ENCODE measurements at regions not wholly inside any gene's neighbourhood (a gene's known extent, or its start where the extent isn't known, plus 50 kb on each side); places are given as distances from the start of the nearest gene placed in this dataset.

GRCh38 chr2:121826036-121826435, 70.6 kb downstream of the TSN start:
- H3K9me3 ChIP-seq (ENCODE audit: control insufficient read depth, insufficient read depth, low read depth, low read length), result no peaks in the 10 kb centered on the region
- ChIA-PET CTCF (interaction anchor here (1.8 kb wide), 1 partner anchor 15 kb away, joined by 6 read pairs; no protein-coding TSS in a partner anchor), POLR2A (no interaction called here)

GRCh38 chr2:121828281-121828731, 72.9 kb downstream of the TSN start:
- Histone ChIP-seq H3K4me3 (ENCODE audit: low read depth, low read length) (no peak overlapping the region), H3K27ac (ENCODE audit: extremely low read depth, low read depth, low read length) (no peak overlapping the region), H3K36me3 (ENCODE audit: control insufficient read depth in 2 of 2, insufficient read depth in 1 of 2, low read length in 2 of 2) (no peaks in the 10 kb centered on the region), H3K9me3 (ENCODE audit: control insufficient read depth, insufficient read depth, low read depth, low read length) (no peaks in the 10 kb centered on the region), H3K4me1 (ENCODE audit: control insufficient read depth, insufficient read depth, low read length) (no peaks in the 10 kb centered on the region)
- no peak for TF ChIP-seq PATZ1 (tag by site-specific recombination; IDR thresholded peaks at IDR 0.05)
- 0 out of 2 replicates have a peak, but pooled peaks have one; percentile 17 for TF ChIP-seq ZNF692 (tag by site-specific recombination; IDR thresholded peaks at IDR 0.05)
- ChIA-PET POLR2A (interaction anchor here (0.7 kb wide), 1 partner anchor 32 kb away, joined by 3 read pairs; no protein-coding TSS in a partner anchor), CTCF (no interaction called here)

More at GRCh38 chr2:121826036-121826435, 70.6 kb downstream of the TSN start:
- H3K4me3 ChIP-seq (ENCODE audit: low read depth, low read length), result no peak overlapping the region
- TF ChIP-seq ZNF341 (tag by site-specific recombination; IDR thresholded peaks at IDR 0.05; ENCODE audit: low read depth) (no peak), SCRT2 (tag by site-specific recombination; IDR thresholded peaks at IDR 0.05) (no peak), ZBTB20 (tag by site-specific recombination; IDR thresholded peaks at IDR 0.05) (no peak), ZNF175 (tag by site-specific recombination; IDR thresholded peaks at IDR 0.05) (no peak), ZNF561 (tag by site-specific recombination; IDR thresholded peaks at IDR 0.05; ENCODE audit: borderline replicate concordance) (no peak), ZNF239 (tag by site-specific recombination; IDR thresholded peaks at IDR 0.05) (no peak), ZNF223 (tag by site-specific recombination; IDR thresholded peaks at IDR 0.05) (no peak), ZNF335 (tag by site-specific recombination; conservative IDR thresholded peaks at IDR 0.05) (no peak)
- no peaks in the 10 kb centered on the region for H3K36me3 ChIP-seq (ENCODE audit: control insufficient read depth in 2 of 2, insufficient read depth in 1 of 2, low read length in 2 of 2)
- H3K27ac ChIP-seq (ENCODE audit: extremely low read depth, low read depth, low read length), result no peak overlapping the region
- no peaks in the 10 kb centered on the region for H3K4me1 ChIP-seq (ENCODE audit: control insufficient read depth, insufficient read depth, low read length)

- Histone ChIP-seq H3K4me1 (ENCODE audit: control insufficient read depth, insufficient read depth, low read length) (no peaks in the 10 kb centered on the region), H3K36me3 (ENCODE audit: control insufficient read depth in 2 of 2, insufficient read depth in 1 of 2, low read length in 2 of 2) (no peaks in the 10 kb centered on the region), H3K9me3 (ENCODE audit: control insufficient read depth, insufficient read depth, low read depth, low read length) (no peaks in the 10 kb centered on the region), H3K27ac (ENCODE audit: extremely low read depth, low read depth, low read length) (no peak overlapping the region), H3K4me3 (ENCODE audit: low read depth, low read length) (no peak overlapping the region)
- TF ChIP-seq ZNF692 (tag by site-specific recombination; IDR thresholded peaks at IDR 0.05) (no peak), ZNF645 (tag by site-specific recombination; IDR thresholded peaks at IDR 0.05) (no peak), ZNF473 (tag by site-specific recombination; IDR thresholded peaks at IDR 0.05) (no peak), ZNF792 (tag by site-specific recombination; IDR thresholded peaks at IDR 0.05) (no peak), ZBTB17 (tag by site-specific recombination; IDR thresholded peaks at IDR 0.05) (no peak), ZNF558 (tag by site-specific recombination; IDR thresholded peaks at IDR 0.05) (no peak), ZNF248 (tag by site-specific recombination; IDR thresholded peaks at IDR 0.05) (no peak), ZNF747 (tag by site-specific recombination; IDR thresholded peaks at IDR 0.05) (no peak), ZFHX2 (tag by site-specific recombination; conservative IDR thresholded peaks at IDR 0.05) (no peak), ZNF660 (tag by site-specific recombination; IDR thresholded peaks at IDR 0.05) (no peak), BCL11B (tag by site-specific recombination; IDR thresholded peaks at IDR 0.05; ENCODE audit: low read depth) (no peak), EGR2 (tag by site-specific recombination; IDR thresholded peaks at IDR 0.05; ENCODE audit: low read depth) (no peak), ZNF549 (tag by site-specific recombination; IDR thresholded peaks at IDR 0.05) (no peak), RBAK (tag by site-specific recombination; IDR thresholded peaks at IDR 0.05) (no peak)
- ChIA-PET POLR2A (no interaction called here), CTCF (no interaction called here)
Observed at GRCh38 chr2:121830809-121831208, 75.4 kb downstream of the TSN start.
